SK-N-MC (cell line): ENCODE measurements at regions not wholly inside any gene's neighbourhood (a gene's known extent, or its start where the extent isn't known, plus 50 kb on each side); places are given as distances from the start of the nearest gene placed in this dataset.

Experiments
- DNase-seq: peaks from one replicate; pipeline ENCODE4 v3.0.0-alpha.2; 2011; ENCODE audit warnings: low read depth, low spot score
- H3K27ac ChIP-seq: fragments of 200-600 bp; sonication (generic); 2 replicates; pipeline ENCODE4 v1.5.1; 2016; ENCODE audit warnings: mixed run types
- H3K36me3 ChIP-seq: fragments of 200-600 bp; sonication (generic); 2 replicates; pipeline ENCODE4 v1.6.1; 2017; ENCODE audit warnings: antibody characterized with exemption, low read length, mixed read lengths; ENCODE audit not compliant: insufficient read depth
- H3K4me3 ChIP-seq: fragments of 200-600 bp; sonication (generic); 2 replicates; pipeline ENCODE4 v1.5.1; 2016
- H3K9ac ChIP-seq: fragments of 200-600 bp; sonication (generic); 2 replicates; pipeline ENCODE4 v1.8.0; 2017; ENCODE audit warnings: mixed run types, mixed read lengths; ENCODE audit not compliant: insufficient read length
- H3K9me3 ChIP-seq: fragments of 200-600 bp; sonication (generic); 2 replicates; pipeline ENCODE4 v1.6.1; 2017; ENCODE audit warnings: low read depth, mild to moderate bottlenecking, antibody characterized with exemption, low read length, moderate library complexity, mixed read lengths
- EZH2 ChIP-seq: fragments of 200-600 bp; sonication (generic); IDR thresholded peaks from one replicate; pipeline ENCODE4 v1.6.1; 2017; ENCODE audit warnings: antibody characterized with exemption
- FOXP2 ChIP-seq: optimal IDR thresholded peaks from 2 replicates; pipeline ENCODE3; 2011; ENCODE audit warnings: mild to moderate bottlenecking, moderate library complexity; ENCODE audit not compliant: insufficient read depth; ENCODE audit errors: extremely low read length, control extremely low read depth
- POLR2AphosphoS5 ChIP-seq: IDR thresholded peaks from 2 replicates; pipeline ENCODE4 v1.6.1; 2012; ENCODE audit warnings: mild to moderate bottlenecking, low read depth, low read length, borderline replicate concordance

- H3K36me3 ChIP-seq: no peaks in the 10 kb centered on the region
- no peak for DNase-seq
- H3K27ac ChIP-seq: no peak overlapping the region
- TF ChIP-seq EZH2 (no peak), FOXP2 (no peak), POLR2AphosphoS5 (no peak)
- no peak overlapping the region for H3K4me3 ChIP-seq
- H3K9me3 ChIP-seq: no peaks in the 10 kb centered on the region
- no peak overlapping the region for H3K9ac ChIP-seq
Observed at GRCh38 chr15:39051626-39052322, 487.2 kb upstream of the RASGRP1 start.

GRCh38 chr15:39052323-39052705 is 487.7 kb upstream of the RASGRP1 start:
- H3K27ac ChIP-seq: no peak overlapping the region
- H3K4me3 ChIP-seq: no peak overlapping the region
- H3K9ac ChIP-seq: no peak overlapping the region
- DNase-seq: no peak
- TF ChIP-seq POLR2AphosphoS5 (no peak), EZH2 (no peak), FOXP2 (no peak)
- no peaks in the 10 kb centered on the region for H3K9me3 ChIP-seq
- H3K36me3 ChIP-seq: no peaks in the 10 kb centered on the region

DNA sequence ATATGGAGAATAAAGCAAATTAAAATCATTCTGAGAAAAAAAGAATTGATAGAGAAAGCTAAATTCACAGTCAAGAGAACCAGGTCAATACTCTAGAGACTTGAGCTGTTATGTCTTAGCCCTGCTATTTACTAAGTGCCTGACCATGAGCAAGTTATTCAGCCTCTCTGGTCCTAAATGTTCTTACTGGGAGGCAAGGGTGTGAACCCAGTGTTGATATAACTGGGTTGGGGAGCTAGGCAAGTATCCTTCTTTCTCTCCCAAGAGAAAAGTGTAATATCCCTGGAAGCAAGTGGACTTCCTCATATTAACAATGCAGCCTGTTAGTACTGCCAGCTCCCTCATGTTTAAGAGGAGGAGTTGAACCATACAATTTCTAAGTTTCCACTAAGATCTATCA is 488.9 kb upstream of the RASGRP1 start:
- no peak for TF ChIP-seq EZH2
- TF ChIP-seq POLR2AphosphoS5: no peak
- no peak for TF ChIP-seq FOXP2
- no peak for DNase-seq
- no peak overlapping the region for H3K9ac ChIP-seq
- H3K4me3 ChIP-seq: no peak overlapping the region
- no peaks in the 10 kb centered on the region for H3K36me3 ChIP-seq
- H3K9me3 ChIP-seq: no peaks in the 10 kb centered on the region
- no peak overlapping the region for H3K27ac ChIP-seq

GRCh38 chr15:39054128-39054732 is 489.6 kb upstream of the RASGRP1 start:
- H3K9ac ChIP-seq: no peak overlapping the region
- TF ChIP-seq POLR2AphosphoS5: no peak
- no peaks in the 10 kb centered on the region for H3K36me3 ChIP-seq
- no peak for DNase-seq
- H3K9me3 ChIP-seq: no peaks in the 10 kb centered on the region
- H3K27ac ChIP-seq: no peak overlapping the region
- no peak overlapping the region for H3K4me3 ChIP-seq

DNA sequence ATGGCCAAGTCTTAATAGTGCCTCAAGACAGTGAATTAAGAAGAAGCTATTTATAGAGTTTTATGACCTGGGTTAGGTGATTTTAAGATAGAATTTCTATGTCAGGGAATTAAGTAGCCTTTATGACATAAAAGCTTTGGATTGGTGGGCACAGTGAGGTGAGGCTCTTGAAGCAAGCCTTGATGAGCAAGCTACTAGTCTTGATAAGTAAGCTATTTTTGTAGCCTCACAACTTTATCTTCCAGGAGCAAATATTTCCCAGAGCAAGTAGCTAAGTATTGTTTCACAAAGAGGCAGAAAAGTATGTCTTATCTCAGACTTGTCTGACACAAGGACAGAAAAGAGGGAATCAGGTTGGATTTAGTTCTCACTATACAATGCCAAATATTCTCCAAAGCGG is 491.7 kb upstream of the RASGRP1 start:
- DNase-seq: no peak
- no peak overlapping the region for H3K27ac ChIP-seq
- H3K4me3 ChIP-seq: no peak overlapping the region
- no peaks in the 10 kb centered on the region for H3K9me3 ChIP-seq
- TF ChIP-seq POLR2AphosphoS5: no peak
- no peak for TF ChIP-seq FOXP2
- no peak overlapping the region for H3K9ac ChIP-seq
- H3K36me3 ChIP-seq: no peaks in the 10 kb centered on the region

DNA sequence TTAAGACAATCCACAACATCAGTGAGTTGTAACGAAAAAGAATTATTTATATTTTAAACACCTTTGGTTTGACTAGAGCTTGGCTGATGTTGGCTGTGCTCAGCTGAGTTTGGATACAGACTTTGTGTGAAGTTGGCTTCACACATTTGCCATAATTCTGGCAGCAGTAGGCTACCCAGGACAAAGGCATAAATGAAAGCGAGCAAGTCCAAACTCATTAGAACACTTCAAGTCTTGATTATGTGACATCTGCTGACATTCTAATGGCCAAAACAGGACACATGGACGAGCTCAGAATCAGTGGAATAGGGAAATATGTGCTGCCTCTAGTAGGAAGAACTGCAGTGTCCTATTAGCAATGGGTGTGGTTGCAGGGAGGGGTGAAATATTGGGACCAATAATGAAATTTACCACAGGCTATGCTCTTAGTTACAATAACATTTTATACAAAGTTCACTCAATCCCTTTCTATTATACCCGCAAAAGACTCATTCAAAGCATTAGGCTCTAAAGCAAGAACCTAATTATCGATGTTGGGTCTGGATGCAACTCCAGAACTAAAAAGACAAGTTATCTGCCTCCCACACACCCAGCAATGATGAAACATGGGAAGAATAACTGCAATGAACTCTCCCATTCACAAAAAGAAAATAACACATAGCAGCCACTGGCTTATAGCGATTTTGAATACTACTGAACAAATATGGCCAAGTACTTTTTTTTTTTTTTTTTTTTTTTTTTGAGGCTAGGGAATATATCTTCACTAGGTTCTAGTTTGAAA is 493.9 kb upstream of the RASGRP1 start:
- DNase-seq: no peak
- Histone ChIP-seq H3K4me3 (no peak overlapping the region), H3K36me3 (no peaks in the 10 kb centered on the region), H3K9me3 (no peaks in the 10 kb centered on the region), H3K27ac (no peak overlapping the region), H3K9ac (no peak overlapping the region)
- no peak for TF ChIP-seq POLR2AphosphoS5
- TF ChIP-seq EZH2: no peak

DNA sequence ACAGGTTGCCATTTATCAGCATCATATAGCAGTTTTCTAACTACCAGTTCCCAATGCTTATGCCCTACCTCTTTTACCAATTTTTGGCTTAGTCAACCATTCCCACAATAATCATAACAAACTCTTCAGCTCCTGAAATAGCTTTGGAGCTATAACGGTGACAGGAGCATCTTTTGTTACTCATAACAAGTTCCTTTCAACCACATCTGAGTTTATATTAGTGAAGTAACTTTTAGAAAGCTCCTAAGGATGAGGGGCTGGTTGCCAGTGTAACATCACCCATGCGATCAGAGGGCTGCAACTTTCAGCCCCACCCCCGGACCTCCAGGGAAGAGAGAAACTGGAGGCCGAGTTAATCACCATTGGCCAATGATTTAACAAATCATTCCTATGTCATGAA is 495.3 kb upstream of the RASGRP1 start:
- Histone ChIP-seq H3K4me3 (no peak overlapping the region), H3K27ac (no peak overlapping the region), H3K36me3 (no peaks in the 10 kb centered on the region), H3K9me3 (no peaks in the 10 kb centered on the region), H3K9ac (no peak overlapping the region)
- no peak for DNase-seq
- no peak for TF ChIP-seq FOXP2
- TF ChIP-seq EZH2: no peak
- TF ChIP-seq POLR2AphosphoS5: no peak

GRCh38 chr15:39061952-39062464 is 497.4 kb upstream of the RASGRP1 start:
- no peaks in the 10 kb centered on the region for H3K9me3 ChIP-seq
- no peak for DNase-seq
- H3K27ac ChIP-seq: no peak overlapping the region
- no peak for TF ChIP-seq EZH2
- no peak for TF ChIP-seq POLR2AphosphoS5
- no peak for TF ChIP-seq FOXP2
- no peak overlapping the region for H3K4me3 ChIP-seq
- H3K36me3 ChIP-seq: no peaks in the 10 kb centered on the region
- H3K9ac ChIP-seq: no peak overlapping the region
